ENCODE measurements at regions not wholly inside any gene's neighbourhood (a gene's known extent, or its start where the extent isn't known, plus 50 kb on each side); places are given as distances from the start of the nearest gene placed in this dataset.

DNA sequence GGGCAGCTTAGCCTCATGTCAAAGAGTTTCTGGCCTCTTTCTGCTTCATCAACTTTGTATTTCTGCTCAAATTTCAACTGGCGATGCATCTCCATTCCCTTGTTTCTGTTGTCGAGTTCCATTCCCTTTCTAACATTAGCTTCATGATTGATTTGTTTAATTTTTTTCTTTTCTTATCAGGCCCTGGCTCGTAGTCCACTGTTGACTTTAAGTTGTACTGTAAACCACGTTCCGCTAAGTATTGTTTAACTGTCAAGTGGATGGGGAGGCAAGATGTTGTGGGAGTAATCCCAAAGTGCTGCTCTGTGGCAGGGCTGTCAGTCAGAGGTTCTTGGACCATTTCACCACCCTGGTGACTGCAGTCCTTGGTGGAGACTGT lies 309.1 kb downstream of the PSAT1 start:
- intact Hi-C loops (cut with micrococcal nuclease; ENCODE audit: unreplicated experiment), result no loop called here
- DNase-seq (ENCODE audit: low spot score), result no peak
- no peaks in the 10 kb centered on the region for H3K4me1 ChIP-seq (ENCODE audit: insufficient read depth, low read length, poor library complexity, severe bottlenecking)

DNA sequence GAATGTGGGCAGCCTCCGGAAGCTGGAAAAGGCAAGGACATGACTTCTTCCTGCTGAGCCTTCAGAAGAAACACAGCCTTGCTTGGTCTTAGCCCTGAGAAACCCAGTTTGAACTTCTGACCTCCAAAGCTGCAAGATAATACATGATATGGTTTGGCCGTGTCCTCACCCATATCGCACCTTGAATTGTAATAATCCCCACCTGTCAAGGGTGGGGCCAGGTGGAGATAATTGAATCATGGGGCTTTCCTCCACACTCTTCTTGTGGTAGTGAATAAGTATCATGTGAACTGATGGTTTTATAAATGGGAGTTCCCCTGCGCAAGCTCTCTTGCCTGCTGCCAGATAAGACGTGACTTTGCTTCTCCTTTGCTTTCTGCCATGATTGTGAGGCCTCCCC lies 310.9 kb downstream of the PSAT1 start:
- BruUV-seq (replicated peaks), result no TSS peak
- CTCF ChIA-PET, result no interaction called here

More for the DNA sequence above, 309.1 kb downstream of the PSAT1 start:
- TF ChIP-seq, protein P1, sequence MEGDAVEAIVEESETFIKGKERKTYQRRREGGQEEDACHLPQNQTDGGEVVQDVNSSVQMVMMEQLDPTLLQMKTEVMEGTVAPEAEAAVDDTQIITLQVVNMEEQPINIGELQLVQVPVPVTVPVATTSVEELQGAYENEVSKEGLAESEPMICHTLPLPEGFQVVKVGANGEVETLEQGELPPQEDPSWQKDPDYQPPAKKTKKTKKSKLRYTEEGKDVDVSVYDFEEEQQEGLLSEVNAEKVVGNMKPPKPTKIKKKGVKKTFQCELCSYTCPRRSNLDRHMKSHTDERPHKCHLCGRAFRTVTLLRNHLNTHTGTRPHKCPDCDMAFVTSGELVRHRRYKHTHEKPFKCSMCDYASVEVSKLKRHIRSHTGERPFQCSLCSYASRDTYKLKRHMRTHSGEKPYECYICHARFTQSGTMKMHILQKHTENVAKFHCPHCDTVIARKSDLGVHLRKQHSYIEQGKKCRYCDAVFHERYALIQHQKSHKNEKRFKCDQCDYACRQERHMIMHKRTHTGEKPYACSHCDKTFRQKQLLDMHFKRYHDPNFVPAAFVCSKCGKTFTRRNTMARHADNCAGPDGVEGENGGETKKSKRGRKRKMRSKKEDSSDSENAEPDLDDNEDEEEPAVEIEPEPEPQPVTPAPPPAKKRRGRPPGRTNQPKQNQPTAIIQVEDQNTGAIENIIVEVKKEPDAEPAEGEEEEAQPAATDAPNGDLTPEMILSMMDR (conservative IDR thresholded peaks at IDR 0.05; ENCODE audit: low read depth, low read length), result no peak
- TF ChIP-seq EZH2 (IDR thresholded peaks at IDR 0.05; ENCODE audit: borderline replicate concordance, low read depth, low read length, poor library complexity, severe bottlenecking), result no peak
- BruUV-seq (replicated peaks), result no TSS peak
- CTCF ChIA-PET, result no interaction called here
- Histone ChIP-seq H3K27me3 (replicated peaks; ENCODE audit: insufficient read depth, low read depth, low read length, poor library complexity) (peaks cover 40% of the 10 kb centered on the region), H3K4me3 (ENCODE audit: low read depth, low read length, poor library complexity, severe bottlenecking) (no peak overlapping the region), H3K27ac (ENCODE audit: low read depth, low read length, poor library complexity, severe bottlenecking) (no peak overlapping the region), H3K36me3 (ENCODE audit: insufficient read depth, low read length, poor library complexity, severe bottlenecking) (no peaks in the 10 kb centered on the region), H3K9me3 (ENCODE audit: low read depth, low read length, poor library complexity, severe bottlenecking) (no peaks in the 10 kb centered on the region)
- POLR2A ChIA-PET (ENCODE audit: low non-redundant PET), result no interaction called here

DNA sequence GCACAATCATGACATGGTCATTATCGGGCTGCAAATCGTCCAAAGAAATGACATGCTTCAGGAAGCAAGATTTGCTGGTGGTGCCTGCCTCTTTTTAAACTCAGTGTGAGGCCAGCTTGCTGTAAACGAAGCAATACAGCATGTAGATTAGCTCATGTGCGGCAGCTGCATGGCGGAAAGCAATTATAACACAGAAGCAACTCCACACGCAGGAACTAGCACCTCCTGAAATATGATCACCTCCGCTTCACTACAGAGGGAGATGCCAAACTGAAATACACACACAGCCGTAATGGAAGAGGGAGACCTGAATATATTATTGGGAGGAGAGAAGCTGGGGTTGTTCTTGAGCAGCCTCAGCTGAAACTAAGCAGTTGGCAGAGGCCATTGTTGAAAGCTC lies 312.5 kb downstream of the PSAT1 start:
- Histone ChIP-seq H3K27me3 (replicated peaks; ENCODE audit: insufficient read depth, low read depth, low read length, poor library complexity) (peaks cover 51% of the 10 kb centered on the region), H3K9me3 (ENCODE audit: low read depth, low read length, poor library complexity, severe bottlenecking) (no peaks in the 10 kb centered on the region), H3K4me1 (ENCODE audit: insufficient read depth, low read length, poor library complexity, severe bottlenecking) (no peaks in the 10 kb centered on the region), H3K36me3 (ENCODE audit: insufficient read depth, low read length, poor library complexity, severe bottlenecking) (no peaks in the 10 kb centered on the region), H3K4me3 (ENCODE audit: low read depth, low read length, poor library complexity, severe bottlenecking) (no peak overlapping the region), H3K27ac (ENCODE audit: low read depth, low read length, poor library complexity, severe bottlenecking) (no peak overlapping the region)
- no peak for TF ChIP-seq EZH2 (IDR thresholded peaks at IDR 0.05; ENCODE audit: borderline replicate concordance, low read depth, low read length, poor library complexity, severe bottlenecking)
- TF ChIP-seq, protein P1 (conservative IDR thresholded peaks at IDR 0.05; ENCODE audit: low read depth, low read length), result no peak
- no TSS peak for BruUV-seq (replicated peaks)
- DNase-seq (ENCODE audit: low spot score), result no peak
- POLR2A ChIA-PET (ENCODE audit: low non-redundant PET), result interaction anchor here (0.5 kb wide), 1 partner anchor 9 kb away, joined by 4 read pairs; no protein-coding TSS in a partner anchor
- CTCF ChIA-PET, result no interaction called here
- intact Hi-C loops (cut with micrococcal nuclease; ENCODE audit: unreplicated experiment), result no loop called here

More for the DNA sequence above, 310.9 kb downstream of the PSAT1 start:
- no peak for DNase-seq (ENCODE audit: low spot score)
- intact Hi-C loops (cut with micrococcal nuclease; ENCODE audit: unreplicated experiment), result no loop called here
- TF ChIP-seq, protein P1 (conservative IDR thresholded peaks at IDR 0.05; ENCODE audit: low read depth, low read length), result no peak
- no peak for TF ChIP-seq EZH2 (IDR thresholded peaks at IDR 0.05; ENCODE audit: borderline replicate concordance, low read depth, low read length, poor library complexity, severe bottlenecking)
- Histone ChIP-seq H3K36me3 (ENCODE audit: insufficient read depth, low read length, poor library complexity, severe bottlenecking) (no peaks in the 10 kb centered on the region), H3K9me3 (ENCODE audit: low read depth, low read length, poor library complexity, severe bottlenecking) (no peaks in the 10 kb centered on the region), H3K27ac (ENCODE audit: low read depth, low read length, poor library complexity, severe bottlenecking) (no peak overlapping the region), H3K4me3 (ENCODE audit: low read depth, low read length, poor library complexity, severe bottlenecking) (no peak overlapping the region), H3K27me3 (replicated peaks; ENCODE audit: insufficient read depth, low read depth, low read length, poor library complexity) (peaks cover 49% of the 10 kb centered on the region), H3K4me1 (ENCODE audit: insufficient read depth, low read length, poor library complexity, severe bottlenecking) (no peaks in the 10 kb centered on the region)
- POLR2A ChIA-PET (ENCODE audit: low non-redundant PET), result no interaction called here

Data from A673 (cell line).